Keratinocyte (primary cell): ENCODE measurements at regions not wholly inside any gene's neighbourhood (a gene's known extent, or its start where the extent isn't known, plus 50 kb on each side); places are given as distances from the start of the nearest gene placed in this dataset.

Experiments
- DNase-seq: peaks from one replicate; pipeline ENCODE4 v3.0.0-alpha.2; 2011; ENCODE audit warnings: low read depth, missing footprints, low spot score
- FAIRE-seq: peaks from 2 replicates; lab custom pipeline; 2011; peaks lifted over from hg19 to GRCh38; lab: Jason Lieb, UNC
- H2AFZ ChIP-seq: 2 replicates; pipeline ENCODE4 v1.6.0; 2012; ENCODE audit warnings: low read length, control low read depth, inconsistent platforms; ENCODE audit not compliant: control insufficient read depth
- H3K27ac ChIP-seq: 2 replicates; pipeline ENCODE4 v1.5.1; 2011; ENCODE audit warnings: low read length; ENCODE audit not compliant: control insufficient read depth, insufficient read depth
- H3K27me3 ChIP-seq: 3 replicates; pipeline ENCODE4 v1.6.0; 2011; ENCODE audit warnings: low read length; ENCODE audit not compliant: control insufficient read depth, insufficient read depth; ENCODE audit errors: extremely low read depth
- H3K36me3 ChIP-seq, 2 experiments: 2 replicates in 1 of 2; 3 replicates in 1 of 2; pipeline ENCODE4 v1.5.1; 2011; ENCODE audit warnings: low read length in 2 of 2, mild to moderate bottlenecking in 1 of 2; ENCODE audit not compliant: control insufficient read depth in 2 of 2, insufficient read depth in 2 of 2; ENCODE audit errors: extremely low read depth in 1 of 2
- H3K4me1 ChIP-seq: 3 replicates; pipeline ENCODE4 v1.5.1; 2011; ENCODE audit warnings: low read length; ENCODE audit not compliant: control insufficient read depth, insufficient read depth; ENCODE audit errors: extremely low read depth
- H3K4me2 ChIP-seq: 3 replicates; pipeline ENCODE4 v1.6.0; 2011; ENCODE audit warnings: low read depth, low read length; ENCODE audit not compliant: control insufficient read depth, insufficient read depth; ENCODE audit errors: extremely low read depth
- H3K4me3 ChIP-seq, 3 experiments: fragments of 200-600 bp in 1 of 3; sonication (generic) in 1 of 3; 2 replicates in 2 of 3; 3 replicates in 1 of 3; pipeline ENCODE4 v1.5.1; 2011 to 2016; ENCODE audit warnings: low read length in 3 of 3, mild to moderate bottlenecking in 3 of 3, control low read depth in 2 of 3, inconsistent platforms in 1 of 3, low read depth in 1 of 3, mixed read lengths in 1 of 3, mixed run types in 1 of 3, moderate library complexity in 1 of 3; ENCODE audit not compliant: control insufficient read depth in 2 of 3, insufficient read depth in 2 of 3; ENCODE audit errors: extremely low read depth in 1 of 3
- H3K79me2 ChIP-seq: 2 replicates; pipeline ENCODE4 v1.6.0; 2012; ENCODE audit warnings: low read length; ENCODE audit not compliant: control insufficient read depth, insufficient read depth
- H3K9ac ChIP-seq: 3 replicates; pipeline ENCODE4 v1.6.0; 2011; ENCODE audit warnings: low read length; ENCODE audit not compliant: control insufficient read depth, insufficient read depth; ENCODE audit errors: extremely low read depth
- H3K9me1 ChIP-seq: 3 replicates; pipeline ENCODE4 v1.6.0; 2011; ENCODE audit warnings: low read length; ENCODE audit not compliant: control insufficient read depth, insufficient read depth; ENCODE audit errors: extremely low read depth
- H3K9me3 ChIP-seq: 2 replicates; pipeline ENCODE4 v1.5.1; 2012; ENCODE audit warnings: low read depth, low read length; ENCODE audit not compliant: control insufficient read depth
- H4K20me1 ChIP-seq: 3 replicates; pipeline ENCODE4 v1.6.0; 2011; ENCODE audit warnings: low read length; ENCODE audit not compliant: control insufficient read depth, insufficient read depth; ENCODE audit errors: extremely low read depth
- CTCF ChIP-seq, 3 experiments: IDR thresholded peaks in 1 of 3; conservative IDR thresholded peaks in 1 of 3; optimal IDR thresholded peaks in 1 of 3; 2 replicates in 2 of 3; 3 replicates in 1 of 3; pipeline versions ENCODE3 to v1.5.1; 2011; ENCODE audit warnings: low read length in 3 of 3, mild to moderate bottlenecking in 3 of 3, moderate library complexity in 2 of 3, control low read depth in 1 of 3, inconsistent platforms in 1 of 3; ENCODE audit not compliant: insufficient read depth in 2 of 3; ENCODE audit errors: extremely low read depth in 1 of 3
- EZH2 ChIP-seq: IDR thresholded peaks from one replicate; pipeline ENCODE4 v1.6.1; 2012; ENCODE audit warnings: inconsistent platforms, mild to moderate bottlenecking, low read length, moderate library complexity
- dilution Hi-C: fragments of 300-500 bp; cut with MboI; formaldehyde crosslinking; loops from one replicate; pipeline ENCODE4 v1.7.0; 2020; ENCODE audit warnings: low sequenced_read_pairs; ENCODE audit not compliant: extremely low pct_ligation_motif_present

GRCh38 chr1:244236721-244237120 is 185.6 kb downstream of the ZBTB18 start:
- no peak for TF ChIP-seq CTCF (optimal IDR thresholded peaks at IDR 0.05 in 1 of 3, IDR thresholded peaks at IDR 0.05 in 1 of 3, conservative IDR thresholded peaks at IDR 0.05 in 1 of 3; ENCODE audit: extremely low read depth in 1 of 3, insufficient read depth in 2 of 3, low read length in 3 of 3)
- no peak for TF ChIP-seq EZH2
- Histone ChIP-seq H3K9me3 (no peaks in the 10 kb centered on the region), H3K4me3 (no peak overlapping the region), H3K9me1 (no peaks in the 10 kb centered on the region), H3K79me2 (no peaks in the 10 kb centered on the region), H3K4me2 (no peak overlapping the region), H3K4me1 (peaks cover 21% of the 10 kb centered on the region), H3K27me3 (no peaks in the 10 kb centered on the region), H3K9ac (no peak overlapping the region), H3K27ac (no peak overlapping the region), H3K36me3 (no peaks in the 10 kb centered on the region), H2AFZ (no peak overlapping the region), H4K20me1 (no peaks in the 10 kb centered on the region)
- no peak for DNase-seq
- dilution Hi-C loops = no loop called here
- FAIRE-seq = no peak

GRCh38 chr1:244237445-244237844 is 186.4 kb downstream of the ZBTB18 start:
- Histone ChIP-seq H3K4me2 (no peak overlapping the region), H3K27ac (no peak overlapping the region), H3K9ac (no peak overlapping the region), H4K20me1 (no peaks in the 10 kb centered on the region), H3K27me3 (no peaks in the 10 kb centered on the region), H3K79me2 (no peaks in the 10 kb centered on the region), H3K4me3 (no peak overlapping the region), H3K36me3 (no peaks in the 10 kb centered on the region), H3K4me1 (peaks cover 16% of the 10 kb centered on the region), H2AFZ (no peak overlapping the region), H3K9me3 (no peaks in the 10 kb centered on the region), H3K9me1 (no peaks in the 10 kb centered on the region)
- FAIRE-seq (no peak), DNase-seq (no peak)
- no peak for TF ChIP-seq CTCF (optimal IDR thresholded peaks at IDR 0.05 in 1 of 3, IDR thresholded peaks at IDR 0.05 in 1 of 3, conservative IDR thresholded peaks at IDR 0.05 in 1 of 3; ENCODE audit: extremely low read depth in 1 of 3, insufficient read depth in 2 of 3, low read length in 3 of 3)
- no peak for TF ChIP-seq EZH2
- dilution Hi-C loops = no loop called here
